GM12892 (cell line): ENCODE measurements at regions not wholly inside any gene's neighbourhood (a gene's known extent, or its start where the extent isn't known, plus 50 kb on each side); places are given as distances from the start of the nearest gene placed in this dataset.

Experiments
- POLR2A ChIP-seq: IDR thresholded peaks from 2 replicates; pipeline ENCODE4 v1.6.1; 2011; ENCODE audit warnings: low read depth, low read length, control low read depth
- POLR2AphosphoS5 ChIP-seq: IDR thresholded peaks from 2 replicates; pipeline ENCODE4 v1.6.1; 2011; ENCODE audit warnings: low read depth, low read length, control low read depth

- TF ChIP-seq POLR2AphosphoS5 (no peak), POLR2A (no peak)
These were observed 508.8 kb downstream of the C4orf33 start for GRCh38 chr4:129604632-129605255.
